ENCODE measurements at regions not wholly inside any gene's neighbourhood (a gene's known extent, or its start where the extent isn't known, plus 50 kb on each side); places are given as distances from the start of the nearest gene placed in this dataset.
"Not testable (repeated sequence)": the region's sequence is repeated elsewhere in the genome, so short reads cannot be mapped to it uniquely, and the experiment has no call there.

GRCh38 chr3:72169120-72169519 is 384.2 kb upstream of the PROK2 start:
- H3K27me3 Mint-ChIP-seq (ENCODE audit: low read depth) = peaks cover 22% of the 10 kb centered on the region
- H3K4me3 Mint-ChIP-seq (ENCODE audit: low read depth) = no peak overlapping the region
- H3K4me1 Mint-ChIP-seq (ENCODE audit: low read depth) = peaks cover 2% of the 10 kb centered on the region
- H3K9me3 Mint-ChIP-seq = no peaks in the 10 kb centered on the region
- DNase-seq (ENCODE audit: low spot score) = no peak
- H3K36me3 Mint-ChIP-seq (ENCODE audit: low read depth) = no peaks in the 10 kb centered on the region
- H3K27ac Mint-ChIP-seq = no peak overlapping the region
- intact Hi-C loops (cut with micrococcal nuclease) = no loop called here

- Mint-ChIP-seq H3K36me3 (ENCODE audit: low read depth) (no peaks in the 10 kb centered on the region), H3K27ac (no peak overlapping the region)
- DNase-seq (ENCODE audit: low spot score) = no peak
Measured at GRCh38 chr3:72165808-72166207, 380.9 kb upstream of the PROK2 start.

GRCh38 chr3:72165317-72165716 is 380.4 kb upstream of the PROK2 start:
- Mint-ChIP-seq H3K4me1 (ENCODE audit: low read depth) (no peaks in the 10 kb centered on the region), H3K4me3 (ENCODE audit: low read depth) (no peak overlapping the region), H3K27me3 (ENCODE audit: low read depth) (peaks cover 6% of the 10 kb centered on the region), H3K9me3 (no peaks in the 10 kb centered on the region), H3K27ac (no peak overlapping the region), H3K36me3 (ENCODE audit: low read depth) (no peaks in the 10 kb centered on the region)
- no peak for DNase-seq (ENCODE audit: low spot score)
- intact Hi-C loops (cut with micrococcal nuclease) = no loop called here

More at GRCh38 chr3:72165808-72166207, 380.9 kb upstream of the PROK2 start:
- Mint-ChIP-seq H3K27me3 (ENCODE audit: low read depth) (peaks cover 6% of the 10 kb centered on the region), H3K4me3 (ENCODE audit: low read depth) (no peak overlapping the region), H3K9me3 (no peaks in the 10 kb centered on the region), H3K4me1 (ENCODE audit: low read depth) (no peaks in the 10 kb centered on the region)
- intact Hi-C loops (cut with micrococcal nuclease) = no loop called here

GRCh38 chr3:72164635-72164978 is 379.7 kb upstream of the PROK2 start:
- H3K9me3 Mint-ChIP-seq = no peaks in the 10 kb centered on the region

GRCh38 chr3:72163809-72164634 is 379.1 kb upstream of the PROK2 start:
- H3K27me3 Mint-ChIP-seq (ENCODE audit: low read depth) = peaks cover 6% of the 10 kb centered on the region
- no peak overlapping the region for H3K4me3 Mint-ChIP-seq (ENCODE audit: low read depth)
- no peaks in the 10 kb centered on the region for H3K36me3 Mint-ChIP-seq (ENCODE audit: low read depth)
- no peak for DNase-seq (ENCODE audit: low spot score)
- no peak overlapping the region for H3K27ac Mint-ChIP-seq
- intact Hi-C loops (cut with micrococcal nuclease) = no loop called here
- no peaks in the 10 kb centered on the region for H3K4me1 Mint-ChIP-seq (ENCODE audit: low read depth)
- H3K9me3 Mint-ChIP-seq = no peaks in the 10 kb centered on the region

More at GRCh38 chr3:72164635-72164978, 379.7 kb upstream of the PROK2 start:
- intact Hi-C loops (cut with micrococcal nuclease) = no loop called here
- Mint-ChIP-seq H3K36me3 (ENCODE audit: low read depth) (no peaks in the 10 kb centered on the region), H3K27me3 (ENCODE audit: low read depth) (peaks cover 6% of the 10 kb centered on the region), H3K4me3 (ENCODE audit: low read depth) (no peak overlapping the region), H3K27ac (no peak overlapping the region), H3K4me1 (ENCODE audit: low read depth) (no peaks in the 10 kb centered on the region)
- no peak for DNase-seq (ENCODE audit: low spot score)

- DNase-seq (ENCODE audit: low spot score) = no peak
- no peak overlapping the region for H3K4me3 Mint-ChIP-seq (ENCODE audit: low read depth)
- no peaks in the 10 kb centered on the region for H3K9me3 Mint-ChIP-seq
- intact Hi-C loops (cut with micrococcal nuclease) = no loop called here
- H3K27me3 Mint-ChIP-seq (ENCODE audit: low read depth) = peaks cover 3% of the 10 kb centered on the region
- no peak overlapping the region for H3K27ac Mint-ChIP-seq
- H3K4me1 Mint-ChIP-seq (ENCODE audit: low read depth) = peaks cover 3% of the 10 kb centered on the region
- H3K36me3 Mint-ChIP-seq (ENCODE audit: low read depth) = no peaks in the 10 kb centered on the region
Measured at GRCh38 chr3:72162649-72163184, 377.8 kb upstream of the PROK2 start.

GRCh38 chr3:72161881-72162595 is 377.1 kb upstream of the PROK2 start:
- Mint-ChIP-seq H3K4me1 (ENCODE audit: low read depth) (peaks cover 6% of the 10 kb centered on the region), H3K36me3 (ENCODE audit: low read depth) (no peaks in the 10 kb centered on the region), H3K27me3 (ENCODE audit: low read depth) (peaks cover 4% of the 10 kb centered on the region), H3K9me3 (no peaks in the 10 kb centered on the region), H3K4me3 (ENCODE audit: low read depth) (no peak overlapping the region), H3K27ac (no peak overlapping the region)
- no peak for DNase-seq (ENCODE audit: low spot score)
- intact Hi-C loops (cut with micrococcal nuclease) = no loop called here

GRCh38 chr3:72161285-72161684 is 376.3 kb upstream of the PROK2 start:
- H3K27ac Mint-ChIP-seq; H3K9me3 Mint-ChIP-seq; H3K4me1 Mint-ChIP-seq (ENCODE audit: low read depth); H3K36me3 Mint-ChIP-seq (ENCODE audit: low read depth); H3K4me3 Mint-ChIP-seq (ENCODE audit: low read depth); DNase-seq (ENCODE audit: low spot score); H3K27me3 Mint-ChIP-seq (ENCODE audit: low read depth); intact Hi-C loops (cut with micrococcal nuclease): not testable (repeated sequence)

- Mint-ChIP-seq H3K9me3 (no peaks in the 10 kb centered on the region), H3K27me3 (ENCODE audit: low read depth) (peaks cover 10% of the 10 kb centered on the region), H3K27ac (no peak overlapping the region), H3K36me3 (ENCODE audit: low read depth) (no peaks in the 10 kb centered on the region), H3K4me1 (ENCODE audit: low read depth) (peaks cover 6% of the 10 kb centered on the region), H3K4me3 (ENCODE audit: low read depth) (no peak overlapping the region)
- intact Hi-C loops (cut with micrococcal nuclease) = no loop called here
- DNase-seq (ENCODE audit: low spot score) = no peak
Measured at GRCh38 chr3:72160351-72160750, 375.4 kb upstream of the PROK2 start.

- no peak for DNase-seq (ENCODE audit: low spot score)
- intact Hi-C loops (cut with micrococcal nuclease) = loop anchor here (1.0 kb wide), 1 partner anchor 35 kb away; no protein-coding TSS in a partner anchor
- H3K36me3 Mint-ChIP-seq (ENCODE audit: low read depth) = no peaks in the 10 kb centered on the region
- H3K9me3 Mint-ChIP-seq = no peaks in the 10 kb centered on the region
- H3K4me3 Mint-ChIP-seq (ENCODE audit: low read depth) = no peak overlapping the region
- no peak overlapping the region for H3K27ac Mint-ChIP-seq
- H3K27me3 Mint-ChIP-seq (ENCODE audit: low read depth) = peaks cover 10% of the 10 kb centered on the region
- peaks cover 6% of the 10 kb centered on the region for H3K4me1 Mint-ChIP-seq (ENCODE audit: low read depth)
Measured at GRCh38 chr3:72159487-72159886, 374.5 kb upstream of the PROK2 start.

- Mint-ChIP-seq H3K36me3 (ENCODE audit: low read depth) (no peaks in the 10 kb centered on the region), H3K4me3 (ENCODE audit: low read depth) (no peak overlapping the region), H3K9me3 (no peaks in the 10 kb centered on the region), H3K4me1 (ENCODE audit: low read depth) (peaks cover 6% of the 10 kb centered on the region), H3K27ac (no peak overlapping the region), H3K27me3 (ENCODE audit: low read depth) (peaks cover 10% of the 10 kb centered on the region)
- DNase-seq (ENCODE audit: low spot score) = no peak
- intact Hi-C loops (cut with micrococcal nuclease) = loop anchor here (1.0 kb wide), 1 partner anchor 36 kb away; no protein-coding TSS in a partner anchor
Measured at GRCh38 chr3:72158639-72159326, 373.8 kb upstream of the PROK2 start.

GRCh38 chr3:72157748-72158638 is 373.0 kb upstream of the PROK2 start:
- no peak overlapping the region for H3K27ac Mint-ChIP-seq
- DNase-seq (ENCODE audit: low spot score) = no peak
- intact Hi-C loops (cut with micrococcal nuclease) = no loop called here
- H3K4me3 Mint-ChIP-seq (ENCODE audit: low read depth) = no peak overlapping the region
- H3K36me3 Mint-ChIP-seq (ENCODE audit: low read depth) = no peaks in the 10 kb centered on the region
- H3K27me3 Mint-ChIP-seq (ENCODE audit: low read depth) = peaks cover 10% of the 10 kb centered on the region
- no peaks in the 10 kb centered on the region for H3K9me3 Mint-ChIP-seq
- peaks cover 6% of the 10 kb centered on the region for H3K4me1 Mint-ChIP-seq (ENCODE audit: low read depth)

Measured in activated T-helper 2 cell treated with anti-CD3 and anti-CD28 coated beads, Interferon-gamma antibody, Interleukin-2, Interleukin-4, amounts not matched to agents 10 μg/mL and 5 μg/mL and 100 μg/mL, durations not matched to agents 14 hours and 24 hours and 36 hours (primary cell).